Gastroesophageal sphincter (tissue), 3 donors: ENCODE measurements at regions not wholly inside any gene's neighbourhood (a gene's known extent, or its start where the extent isn't known, plus 50 kb on each side); places are given as distances from the start of the nearest gene placed in this dataset.

Experiments
- CTCF ChIP-seq, 4 experiments: fragments of 200-600 bp in 2 of 4; fragments of 450-650 bp in 2 of 4; sonication (generic) in 1 of 4; IDR thresholded peaks; one replicate each; pipeline ENCODE4 v1.5.1; 2017 to 2019; ENCODE audit warnings: antibody characterized with exemption in 4 of 4, mild to moderate bottlenecking in 2 of 4, moderate library complexity in 2 of 4
- POLR2AphosphoS5 ChIP-seq: sonication (generic); formaldehyde crosslinking; IDR thresholded peaks from one replicate; pipeline ENCODE4 v1.6.1; 2017; ENCODE audit warnings: antibody characterized with exemption

GRCh38 chr12:4974217-4974616 is 64.5 kb downstream of the KCNA1 start:
- TF ChIP-seq CTCF (IDR thresholded peaks at IDR 0.05) (no peak), POLR2AphosphoS5 (no peak)
